ENCODE measurements at regions not wholly inside any gene's neighbourhood (a gene's known extent, or its start where the extent isn't known, plus 50 kb on each side); places are given as distances from the start of the nearest gene placed in this dataset.

- in situ Hi-C loops (cut with MboI), result no loop called here
- Histone ChIP-seq H3K4me3 (no peak overlapping the region), H3K36me3 (ENCODE audit: control insufficient read depth, insufficient read depth, low read length) (no peaks in the 10 kb centered on the region), H3K4me1 (replicated peaks in 1 of 2; ENCODE audit: control insufficient read depth in 2 of 2, insufficient read depth in 2 of 2, low read length in 2 of 2) (no peaks in the 10 kb centered on the region), H3K27ac (ENCODE audit: extremely low read depth, low read depth, low read length) (no peak overlapping the region), H2AFZ (ENCODE audit: low read depth, low read length) (no peak overlapping the region), H3K27me3 (ENCODE audit: control insufficient read depth in 2 of 2, insufficient read depth in 2 of 2, low read length in 2 of 2) (no peaks in the 10 kb centered on the region; a peak in 4 of 5 replicates), H3K9ac (ENCODE audit: insufficient read depth in 1 of 2, low read depth in 2 of 2, low read length in 2 of 2) (no peak overlapping the region), H3K79me2 (ENCODE audit: control insufficient read depth, insufficient read depth, low read length) (no peaks in the 10 kb centered on the region), H4K20me1 (replicated peaks; ENCODE audit: control insufficient read depth, insufficient read depth, low read length) (no peaks in the 10 kb centered on the region), H3K4me2 (ENCODE audit: insufficient read depth, low read length) (no peak overlapping the region), H3K9me1 (ENCODE audit: control insufficient read depth, insufficient read depth, low read length) (no peaks in the 10 kb centered on the region), H3K9me3 (replicated peaks; ENCODE audit: control insufficient read depth, insufficient read depth, low read depth, low read length) (no peaks in the 10 kb centered on the region)
- FAIRE-seq (no peak), DNase-seq (ENCODE audit: extremely low read depth in 1 of 4, low spot score in 3 of 4) (no peak), ATAC-seq (no peak)
- TF ChIP-seq GTF2F1 (IDR thresholded peaks at IDR 0.05; ENCODE audit: low read depth, low read length) (no peak), TRIM25 (IDR thresholded peaks at IDR 0.05; ENCODE audit: borderline replicate concordance) (no peak), HNRNPUL1 (IDR thresholded peaks at IDR 0.05; ENCODE audit: low read length) (no peak), ASH1L (IDR thresholded peaks at IDR 0.05; ENCODE audit: borderline replicate concordance, low read depth, partially characterized antibody) (no peak), LARP7 (IDR thresholded peaks at IDR 0.05) (no peak), ZNF766 (CRISPR knock-in tag; conservative IDR thresholded peaks at IDR 0.05) (no peak), CHAMP1 (IDR thresholded peaks at IDR 0.05) (no peak), ELF1 (tag; IDR thresholded peaks at IDR 0.05) (no peak), KAT7 (CRISPR knock-in tag; IDR thresholded peaks at IDR 0.05; ENCODE audit: borderline replicate concordance) (no peak), NFATC3 (IDR thresholded peaks at IDR 0.05) (no peak), KHSRP (IDR thresholded peaks at IDR 0.05) (no peak), GTF3C2 (IDR thresholded peaks at IDR 0.05; ENCODE audit: borderline replicate concordance, extremely low read depth, insufficient read length) (no peak), TRIM24 (IDR thresholded peaks at IDR 0.05) (no peak)
- 0% methylated on average over 3 of the region's 4 CpGs for WGBS (ENCODE audit: insufficient coverage, low coverage, missing lambda C conversion rate)
- no TSS peak for BruUV-seq (replicated peaks)
- POLR2A ChIA-PET, result interaction anchor here (1.0 kb wide), 1 partner anchor 1916 kb away, joined by 4 read pairs; no protein-coding TSS in a partner anchor
- CTCF ChIA-PET (ENCODE audit: low intra/inter-chr PET ratio), result no interaction called here
- intact Hi-C loops (cut with micrococcal nuclease), result no loop called here
These were observed 55.1 kb downstream of the KIF4B start for GRCh38 chr5:155068616-155069100.
